ENCODE measurements at regions not wholly inside any gene's neighbourhood (a gene's known extent, or its start where the extent isn't known, plus 50 kb on each side); places are given as distances from the start of the nearest gene placed in this dataset.

- no peak for DNase-seq (ENCODE audit: low read depth in 1 of 2, low spot score in 1 of 2)
- Histone ChIP-seq H3K27me3 (ENCODE audit: insufficient read depth, poor library complexity, severe bottlenecking) (no peaks in the 10 kb centered on the region), H3K27ac (replicated peaks) (no peak overlapping the region), H3K4me3 (replicated peaks; ENCODE audit: insufficient read depth, low read length) (no peak overlapping the region)
- TF ChIP-seq GABPA (IDR thresholded peaks at IDR 0.05; ENCODE audit: low read depth) (no peak), POLR2AphosphoS5 (IDR thresholded peaks at IDR 0.05; ENCODE audit: low read depth) (no peak), SPI1 (IDR thresholded peaks at IDR 0.05; ENCODE audit: borderline replicate concordance, low read depth) (no peak)
- TF ChIP-seq, protein P1, sequence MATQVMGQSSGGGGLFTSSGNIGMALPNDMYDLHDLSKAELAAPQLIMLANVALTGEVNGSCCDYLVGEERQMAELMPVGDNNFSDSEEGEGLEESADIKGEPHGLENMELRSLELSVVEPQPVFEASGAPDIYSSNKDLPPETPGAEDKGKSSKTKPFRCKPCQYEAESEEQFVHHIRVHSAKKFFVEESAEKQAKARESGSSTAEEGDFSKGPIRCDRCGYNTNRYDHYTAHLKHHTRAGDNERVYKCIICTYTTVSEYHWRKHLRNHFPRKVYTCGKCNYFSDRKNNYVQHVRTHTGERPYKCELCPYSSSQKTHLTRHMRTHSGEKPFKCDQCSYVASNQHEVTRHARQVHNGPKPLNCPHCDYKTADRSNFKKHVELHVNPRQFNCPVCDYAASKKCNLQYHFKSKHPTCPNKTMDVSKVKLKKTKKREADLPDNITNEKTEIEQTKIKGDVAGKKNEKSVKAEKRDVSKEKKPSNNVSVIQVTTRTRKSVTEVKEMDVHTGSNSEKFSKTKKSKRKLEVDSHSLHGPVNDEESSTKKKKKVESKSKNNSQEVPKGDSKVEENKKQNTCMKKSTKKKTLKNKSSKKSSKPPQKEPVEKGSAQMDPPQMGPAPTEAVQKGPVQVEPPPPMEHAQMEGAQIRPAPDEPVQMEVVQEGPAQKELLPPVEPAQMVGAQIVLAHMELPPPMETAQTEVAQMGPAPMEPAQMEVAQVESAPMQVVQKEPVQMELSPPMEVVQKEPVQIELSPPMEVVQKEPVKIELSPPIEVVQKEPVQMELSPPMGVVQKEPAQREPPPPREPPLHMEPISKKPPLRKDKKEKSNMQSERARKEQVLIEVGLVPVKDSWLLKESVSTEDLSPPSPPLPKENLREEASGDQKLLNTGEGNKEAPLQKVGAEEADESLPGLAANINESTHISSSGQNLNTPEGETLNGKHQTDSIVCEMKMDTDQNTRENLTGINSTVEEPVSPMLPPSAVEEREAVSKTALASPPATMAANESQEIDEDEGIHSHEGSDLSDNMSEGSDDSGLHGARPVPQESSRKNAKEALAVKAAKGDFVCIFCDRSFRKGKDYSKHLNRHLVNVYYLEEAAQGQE (IDR thresholded peaks at IDR 0.05; ENCODE audit: insufficient replicate concordance, low read depth), result no peak
- TF ChIP-seq, protein P2, sequence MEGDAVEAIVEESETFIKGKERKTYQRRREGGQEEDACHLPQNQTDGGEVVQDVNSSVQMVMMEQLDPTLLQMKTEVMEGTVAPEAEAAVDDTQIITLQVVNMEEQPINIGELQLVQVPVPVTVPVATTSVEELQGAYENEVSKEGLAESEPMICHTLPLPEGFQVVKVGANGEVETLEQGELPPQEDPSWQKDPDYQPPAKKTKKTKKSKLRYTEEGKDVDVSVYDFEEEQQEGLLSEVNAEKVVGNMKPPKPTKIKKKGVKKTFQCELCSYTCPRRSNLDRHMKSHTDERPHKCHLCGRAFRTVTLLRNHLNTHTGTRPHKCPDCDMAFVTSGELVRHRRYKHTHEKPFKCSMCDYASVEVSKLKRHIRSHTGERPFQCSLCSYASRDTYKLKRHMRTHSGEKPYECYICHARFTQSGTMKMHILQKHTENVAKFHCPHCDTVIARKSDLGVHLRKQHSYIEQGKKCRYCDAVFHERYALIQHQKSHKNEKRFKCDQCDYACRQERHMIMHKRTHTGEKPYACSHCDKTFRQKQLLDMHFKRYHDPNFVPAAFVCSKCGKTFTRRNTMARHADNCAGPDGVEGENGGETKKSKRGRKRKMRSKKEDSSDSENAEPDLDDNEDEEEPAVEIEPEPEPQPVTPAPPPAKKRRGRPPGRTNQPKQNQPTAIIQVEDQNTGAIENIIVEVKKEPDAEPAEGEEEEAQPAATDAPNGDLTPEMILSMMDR (IDR thresholded peaks at IDR 0.05; ENCODE audit: insufficient read depth, low read length), result no peak
These were observed 52.3 kb upstream of the CALCR start for GRCh38 chr7:93626869-93627268.

Small RNA genes lying in the stretch of these regions (microRNA-seq; reads per million reads assigned to microRNA genes)
- gene MIR4652, result 3.6 reads per million, percentile 8 among the genes with 10 or more reads in this experiment

Data from HL-60 (cell line).